ENCODE measurements at regions not wholly inside any gene's neighbourhood (a gene's known extent, or its start where the extent isn't known, plus 50 kb on each side); places are given as distances from the start of the nearest gene placed in this dataset.

GRCh38 chr14:101369194-101369915 lies 191.9 kb upstream of the DIO3 start:
- Histone ChIP-seq H3K9me3 (no peaks in the 10 kb centered on the region), H3K4me1 (replicated peaks) (no peaks in the 10 kb centered on the region), H3K4me3 (no peak overlapping the region), H3K36me3 (no peaks in the 10 kb centered on the region), H3K27me3 (replicated peaks; ENCODE audit: insufficient read depth) (no peaks in the 10 kb centered on the region), H3K27ac (no peak overlapping the region)
- intact Hi-C loops (cut with DNase I): loop anchor here (5.0 to 10.0 kb wide), 4 partner anchors 38 to 705 kb away; no protein-coding TSS in a partner anchor
- 72% methylated on average over 17 of the region's 17 CpGs for WGBS
- no peak for DNase-seq (ENCODE audit: low spot score)
- no peak for TF ChIP-seq POLR2AphosphoS5 (IDR thresholded peaks at IDR 0.05)
- TF ChIP-seq CTCF (IDR thresholded peaks at IDR 0.05): no peak
- no peak for TF ChIP-seq POLR2A (IDR thresholded peaks at IDR 0.05)

- Histone ChIP-seq H3K27ac (no peak overlapping the region), H3K27me3 (replicated peaks; ENCODE audit: insufficient read depth) (no peaks in the 10 kb centered on the region), H3K4me1 (replicated peaks) (no peaks in the 10 kb centered on the region), H3K4me3 (no peak overlapping the region), H3K36me3 (no peaks in the 10 kb centered on the region), H3K9me3 (no peaks in the 10 kb centered on the region)
- intact Hi-C loops (cut with DNase I): loop anchor here (5.0 to 10.0 kb wide), 4 partner anchors 37 to 705 kb away; no protein-coding TSS in a partner anchor
- TF ChIP-seq POLR2A (IDR thresholded peaks at IDR 0.05) (no peak), CTCF (IDR thresholded peaks at IDR 0.05) (no peak), POLR2AphosphoS5 (IDR thresholded peaks at IDR 0.05) (no peak)
- DNase-seq (ENCODE audit: low spot score): no peak
- whole genome bisulfite sequencing: 90% methylated on average over 19 of the region's 19 CpGs
Measured at GRCh38 chr14:101369916-101370592, 191.2 kb upstream of the DIO3 start.

GRCh38 chr14:101370593-101371569 lies 190.4 kb upstream of the DIO3 start:
- intact Hi-C loops (cut with DNase I): no loop called here
- Histone ChIP-seq H3K9me3 (no peaks in the 10 kb centered on the region), H3K4me1 (replicated peaks) (no peaks in the 10 kb centered on the region), H3K36me3 (no peaks in the 10 kb centered on the region), H3K27me3 (replicated peaks; ENCODE audit: insufficient read depth) (no peaks in the 10 kb centered on the region), H3K27ac (no peak overlapping the region), H3K4me3 (no peak overlapping the region)
- no peak for TF ChIP-seq POLR2A (IDR thresholded peaks at IDR 0.05)
- TF ChIP-seq POLR2AphosphoS5 (IDR thresholded peaks at IDR 0.05): no peak
- TF ChIP-seq CTCF (IDR thresholded peaks at IDR 0.05): no peak
- DNase-seq (ENCODE audit: low spot score): no peak
- WGBS: 90% methylated on average over 14 of the region's 14 CpGs

- H3K27ac ChIP-seq: no peak overlapping the region
- H3K4me1 ChIP-seq (replicated peaks): no peaks in the 10 kb centered on the region
- no peaks in the 10 kb centered on the region for H3K27me3 ChIP-seq (replicated peaks; ENCODE audit: insufficient read depth)
- no peak overlapping the region for H3K4me3 ChIP-seq
- intact Hi-C loops (cut with DNase I): no loop called here
- WGBS: 77% methylated on average over 17 of the region's 18 CpGs
- no peak for DNase-seq (ENCODE audit: low spot score)
- TF ChIP-seq POLR2AphosphoS5 (IDR thresholded peaks at IDR 0.05): no peak
- no peak for TF ChIP-seq CTCF (IDR thresholded peaks at IDR 0.05)
- TF ChIP-seq POLR2A (IDR thresholded peaks at IDR 0.05): no peak
- no peaks in the 10 kb centered on the region for H3K36me3 ChIP-seq
- no peaks in the 10 kb centered on the region for H3K9me3 ChIP-seq
Measured at GRCh38 chr14:101371799-101372793, 189.2 kb upstream of the DIO3 start.

Data from prostate gland (tissue), 2 donors.